HepG2 (cell line): ENCODE measurements at regions not wholly inside any gene's neighbourhood (a gene's known extent, or its start where the extent isn't known, plus 50 kb on each side); places are given as distances from the start of the nearest gene placed in this dataset.
A peak's percentile ranks its signal among the peaks of the same experiment; 100 is the strongest.

Experiments
- ATAC-seq: fragments of 200-7000 bp; cut with Tn5 transposase; 3 replicates; pipeline ENCODE4 v1.9.1; 2020; ENCODE audit warnings: mild to moderate bottlenecking, moderate library complexity
- BruUV-seq: library from RNA; stranded (reverse); fragments of 400-500 nt; replicated peaks from 2 replicates; lab custom pipeline; 2021; lab: Mats Ljungman, UMichigan
- CTCF ChIA-PET: fragments of 300-600 bp; formaldehyde crosslinking; extraction: SDS; loops from one replicate; lab custom pipeline; 2021; ENCODE audit warnings: low total read pairs, inconsistent platforms, low intra/inter-chr PET ratio; lab: Yijun Ruan, JAX
- POLR2A ChIA-PET: fragments of 350-600 bp; sonication (Branson Sonifier 250); formaldehyde crosslinking; loops from one replicate; lab custom pipeline; 2020; ENCODE audit warnings: antibody characterized with exemption, inconsistent platforms; lab: Yijun Ruan, JAX
- DNase-seq: peaks from one replicate; pipeline ENCODE4 v3.0.0-alpha.2; 2015; ENCODE audit warnings: low spot score
- FAIRE-seq: peaks from 3 replicates; lab custom pipeline; 2011; peaks lifted over from hg19 to GRCh38; lab: Jason Lieb, UNC
- H2AFZ ChIP-seq: one replicate; pipeline ENCODE4 v1.6.1; 2011; ENCODE audit warnings: low read length, inconsistent platforms
- H3K27ac ChIP-seq: fragments of 300-600 bp; 3 replicates; pipeline ENCODE4 v1.8.0; 2011; ENCODE audit warnings: mixed run types, mild to moderate bottlenecking, mixed read lengths, low read length, inconsistent platforms; ENCODE audit not compliant: insufficient read depth; ENCODE audit errors: extremely low read length
- H3K27me3 ChIP-seq, 2 experiments: fragments of 200-600 bp in 1 of 2; 2 replicates in 1 of 2; 3 replicates in 1 of 2; pipeline versions ENCODE4 v1.6.0 to v1.8.0; 2011; ENCODE audit warnings: low read length in 2 of 2, mild to moderate bottlenecking in 2 of 2, moderate library complexity in 2 of 2, inconsistent platforms in 1 of 2; ENCODE audit not compliant: insufficient read depth in 2 of 2, control insufficient read depth in 1 of 2
- H3K36me3 ChIP-seq, 2 experiments: fragments of 200-600 bp in 1 of 2; replicated peaks in 1 of 2; 2 replicates in 1 of 2; 3 replicates in 1 of 2; pipeline versions ENCODE4 v1.5.1 to v1.8.0; 2011; ENCODE audit warnings: low read length in 2 of 2, inconsistent platforms in 1 of 2; ENCODE audit not compliant: insufficient read depth in 2 of 2, control insufficient read depth in 1 of 2
- H3K4me1 ChIP-seq: 2 replicates; pipeline ENCODE4 v1.5.1; 2012; ENCODE audit warnings: low read length, inconsistent platforms; ENCODE audit not compliant: insufficient read depth
- H3K4me2 ChIP-seq: 2 replicates; pipeline ENCODE4 v1.6.0; 2011; ENCODE audit warnings: low read depth, low read length, inconsistent platforms
- H3K4me3 ChIP-seq, 3 experiments: fragments of 200-600 bp in 1 of 3; sonication (generic), shearing (Covaris generic) in 1 of 3; replicated peaks in 1 of 3; 2 replicates each; pipeline ENCODE4 v1.5.1; 2011 to 2016; ENCODE audit warnings: low read length in 3 of 3, inconsistent platforms in 2 of 3, low read depth in 2 of 3, mild to moderate bottlenecking in 2 of 3, control low read depth in 1 of 3, mixed read lengths in 1 of 3; ENCODE audit not compliant: insufficient read depth in 1 of 3
- H3K79me2 ChIP-seq: one replicate; pipeline ENCODE4 v1.6.1; 2011; ENCODE audit warnings: low read length, inconsistent platforms; ENCODE audit not compliant: insufficient read depth
- H3K9ac ChIP-seq: 2 replicates; pipeline ENCODE4 v1.6.0; 2011; ENCODE audit warnings: mild to moderate bottlenecking, low read depth, low read length, inconsistent platforms; ENCODE audit not compliant: insufficient read depth
- H3K9me3 ChIP-seq: 2 replicates; pipeline ENCODE4 v1.5.1; 2012; ENCODE audit warnings: mild to moderate bottlenecking, low read length
- H4K20me1 ChIP-seq: 2 replicates; pipeline ENCODE4 v1.6.0; 2011; ENCODE audit warnings: inconsistent platforms, mild to moderate bottlenecking, low read length, moderate library complexity; ENCODE audit not compliant: insufficient read depth
- BORCS8-MEF2B ChIP-seq: sonication (generic); formaldehyde crosslinking; IDR thresholded peaks from 2 replicates; pipeline ENCODE4 v1.8.0; 2022; ENCODE audit warnings: mild to moderate bottlenecking, missing genetic modification reagents
- CREB1 ChIP-seq, 2 experiments: fragments of 450-650 bp in 1 of 2; IDR thresholded peaks; 2 replicates each; pipeline ENCODE4 v1.6.1; 2016 to 2017; ENCODE audit warnings: control low read depth in 1 of 2, mild to moderate bottlenecking in 1 of 2, missing compliant biosample characterization in 1 of 2, missing genetic modification characterization in 1 of 2
- KDM4B ChIP-seq: sonication (generic); formaldehyde crosslinking; IDR thresholded peaks from 2 replicates; pipeline ENCODE4 v1.4.0; 2020; ENCODE audit warnings: missing genetic modification reagents
- KLF13 ChIP-seq: sonication (generic); formaldehyde crosslinking; IDR thresholded peaks from 2 replicates; pipeline ENCODE4 v1.4.0; 2020; ENCODE audit warnings: mild to moderate bottlenecking, missing genetic modification reagents
- NONO ChIP-seq, 2 experiments: fragments of 450-650 bp in 1 of 2; sonication (generic) in 1 of 2; formaldehyde crosslinking in 1 of 2; IDR thresholded peaks in 1 of 2; conservative IDR thresholded peaks in 1 of 2; 2 replicates each; pipeline versions ENCODE4 v1.6.1 to v1.8.0; 2017 to 2022; ENCODE audit warnings: mild to moderate bottlenecking in 1 of 2, missing genetic modification reagents in 1 of 2, moderate library complexity in 1 of 2
- RFX5 ChIP-seq: IDR thresholded peaks from 2 replicates; pipeline ENCODE4 v1.6.1; 2011; ENCODE audit warnings: low read depth, low read length, improper control_type of control experiment
- SYNCRIP ChIP-seq: fragments of 200-400 bp; formaldehyde crosslinking; IDR thresholded peaks from 2 replicates; pipeline ENCODE4 v1.6.1; 2018; ENCODE audit warnings: mild to moderate bottlenecking, low read depth, low read length; ENCODE audit not compliant: insufficient read depth
- ZNF562 ChIP-seq: sonication (generic); formaldehyde crosslinking; IDR thresholded peaks from 2 replicates; pipeline ENCODE4 v1.8.0; 2022; ENCODE audit warnings: missing genetic modification reagents, borderline replicate concordance
- WGBS: methylation state at CpG from one replicate; pipeline ENCODE4 v1.1.6; 2017; ENCODE audit warnings: low lambda C conversion rate; 5-methylcytosine and 5-hydroxymethylcytosine counted together
- in situ Hi-C: cut with HindIII; loops from 2 replicates; pipeline ENCODE4 v1.10.0; 2017; ENCODE audit warnings: low pct_unique_long_range_greater_than_20kb; ENCODE audit not compliant: extremely low pct_ligation_motif_present
- intact Hi-C: fragments of 100-400 bp; cut with micrococcal nuclease; formaldehyde crosslinking; loops from one replicate; pipeline ENCODE4 v1.10.0; 2022; ENCODE audit not compliant: unreplicated experiment
- TF ChIP-seq, protein P1 (sequence below): sonication (generic); formaldehyde crosslinking; IDR thresholded peaks from 2 replicates; pipeline ENCODE4 v1.8.0; 2023; ENCODE audit warnings: mild to moderate bottlenecking, missing genetic modification reagents
- TF ChIP-seq, protein P2 (sequence below): sonication (generic); formaldehyde crosslinking; IDR thresholded peaks from 2 replicates; pipeline ENCODE4 v1.5.0; 2020; ENCODE audit warnings: missing genetic modification reagents

- no peak for TF ChIP-seq KDM4B (CRISPR knock-in tag)
- TF ChIP-seq, all 625 proteins: peak for 0
- ATAC-seq (no peak), FAIRE-seq (no peak), DNase-seq (no peak)
- Histone ChIP-seq H3K27ac (no peak overlapping the region), H3K4me1 (no peaks in the 10 kb centered on the region), H3K4me3 (no peak overlapping the region), H3K79me2 (no peaks in the 10 kb centered on the region), H3K27me3 (peaks cover 9 to 90% of the 10 kb centered on the region in 2 experiments), H3K9me3 (no peaks in the 10 kb centered on the region), H3K4me2 (no peak overlapping the region), H2AFZ (no peak overlapping the region), H4K20me1 (no peaks in the 10 kb centered on the region), H3K9ac (no peak overlapping the region), H3K36me3 (no peaks in the 10 kb centered on the region)
- intact Hi-C loops: no loop called here
- CTCF ChIA-PET: no interaction called here
- BruUV-seq: no TSS peak
- 10% methylated on average over 4 of the region's 10 CpGs for WGBS
- POLR2A ChIA-PET: no interaction called here
- in situ Hi-C loops: no loop called here
Observed at GRCh38 chr3:127421943-127422662, 134.3 kb upstream of the PRR20G start.

- no peaks in the 10 kb centered on the region for H3K36me3 ChIP-seq
- 0% methylated on average over 6 of the region's 7 CpGs for WGBS
- TF ChIP-seq, protein P1, sequence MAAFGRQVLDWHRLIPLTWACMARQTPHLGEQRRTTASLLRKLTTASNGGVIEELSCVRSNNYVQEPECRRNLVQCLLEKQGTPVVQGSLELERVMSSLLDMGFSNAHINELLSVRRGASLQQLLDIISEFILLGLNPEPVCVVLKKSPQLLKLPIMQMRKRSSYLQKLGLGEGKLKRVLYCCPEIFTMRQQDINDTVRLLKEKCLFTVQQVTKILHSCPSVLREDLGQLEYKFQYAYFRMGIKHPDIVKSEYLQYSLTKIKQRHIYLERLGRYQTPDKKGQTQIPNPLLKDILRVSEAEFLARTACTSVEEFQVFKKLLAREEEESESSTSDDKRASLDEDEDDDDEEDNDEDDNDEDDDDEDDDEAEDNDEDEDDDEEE: no peak
- TF ChIP-seq ZNF562 (no peak), CREB1 (IDR thresholded peaks at IDR 0.05) (peak; percentile 14; the same call in 1 of the 2 replicates), CREB1 (CRISPR knock-in tag; IDR thresholded peaks at IDR 0.05) (no peak), RFX5 (peak; percentile 94), NONO (IDR thresholded peaks at IDR 0.05) (no peak), NONO (CRISPR knock-in tag; conservative IDR thresholded peaks at IDR 0.05) (no peak), BORCS8-MEF2B (CRISPR knock-in tag) (no peak), SYNCRIP (no peak), KLF13 (CRISPR knock-in tag) (no peak)
- TF ChIP-seq, protein P2, sequence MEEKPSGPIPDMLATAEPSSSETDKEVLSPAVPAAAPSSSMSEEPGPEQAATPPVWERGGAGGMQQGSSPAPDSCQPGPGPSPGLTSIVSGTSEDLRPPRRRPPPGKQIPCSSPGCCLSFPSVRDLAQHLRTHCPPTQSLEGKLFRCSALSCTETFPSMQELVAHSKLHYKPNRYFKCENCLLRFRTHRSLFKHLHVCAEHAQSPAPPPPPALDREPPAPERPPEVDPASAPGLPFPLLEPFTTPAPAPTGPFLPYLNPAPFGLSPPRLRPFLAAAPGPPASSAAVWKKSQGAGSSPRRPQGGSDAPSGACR (CRISPR knock-in tag): no peak
- H2AFZ ChIP-seq: no peak overlapping the region
- peaks cover 6 to 82% of the 10 kb centered on the region in 2 experiments for H3K27me3 ChIP-seq
- peak; percentile 64 for ATAC-seq
- POLR2A ChIA-PET: no interaction called here
- no peak overlapping the region for H3K4me2 ChIP-seq
- no peak for FAIRE-seq
- H3K4me1 ChIP-seq: no peaks in the 10 kb centered on the region
- intact Hi-C loops (no loop called here), in situ Hi-C loops (no loop called here)
- CTCF ChIA-PET: no interaction called here
- no peak overlapping the region for H3K4me3 ChIP-seq
- H3K79me2 ChIP-seq: no peaks in the 10 kb centered on the region
- BruUV-seq: no TSS peak
- H3K9me3 ChIP-seq: no peaks in the 10 kb centered on the region
- no peak for DNase-seq
- H3K27ac ChIP-seq: no peak overlapping the region
- no peak overlapping the region for H3K9ac ChIP-seq
- no peaks in the 10 kb centered on the region for H4K20me1 ChIP-seq
Observed at GRCh38 chr3:127420829-127421228, 133.0 kb upstream of the PRR20G start.
